ENCODE measurements at regions not wholly inside any gene's neighbourhood (a gene's known extent, or its start where the extent isn't known, plus 50 kb on each side); places are given as distances from the start of the nearest gene placed in this dataset.

GRCh38 chr1:229781453-229781852 lies 155.4 kb downstream of the URB2 start:
- no peaks in the 10 kb centered on the region for H3K9me3 ChIP-seq (ENCODE audit: low read length)
- no peaks in the 10 kb centered on the region for H4K20me1 ChIP-seq (ENCODE audit: insufficient read depth)
- no peak for TF ChIP-seq EP300 (conservative IDR thresholded peaks at IDR 0.05; ENCODE audit: poor library complexity, severe bottlenecking)
- TF ChIP-seq TAF1 (IDR thresholded peaks at IDR 0.05; ENCODE audit: low read depth): no peak
- no peak for TF ChIP-seq RAD21 (conservative IDR thresholded peaks at IDR 0.05)
- no peak for TF ChIP-seq CTCF (IDR thresholded peaks at IDR 0.05; ENCODE audit: poor library complexity, severe bottlenecking)
- TF ChIP-seq, protein P1, sequence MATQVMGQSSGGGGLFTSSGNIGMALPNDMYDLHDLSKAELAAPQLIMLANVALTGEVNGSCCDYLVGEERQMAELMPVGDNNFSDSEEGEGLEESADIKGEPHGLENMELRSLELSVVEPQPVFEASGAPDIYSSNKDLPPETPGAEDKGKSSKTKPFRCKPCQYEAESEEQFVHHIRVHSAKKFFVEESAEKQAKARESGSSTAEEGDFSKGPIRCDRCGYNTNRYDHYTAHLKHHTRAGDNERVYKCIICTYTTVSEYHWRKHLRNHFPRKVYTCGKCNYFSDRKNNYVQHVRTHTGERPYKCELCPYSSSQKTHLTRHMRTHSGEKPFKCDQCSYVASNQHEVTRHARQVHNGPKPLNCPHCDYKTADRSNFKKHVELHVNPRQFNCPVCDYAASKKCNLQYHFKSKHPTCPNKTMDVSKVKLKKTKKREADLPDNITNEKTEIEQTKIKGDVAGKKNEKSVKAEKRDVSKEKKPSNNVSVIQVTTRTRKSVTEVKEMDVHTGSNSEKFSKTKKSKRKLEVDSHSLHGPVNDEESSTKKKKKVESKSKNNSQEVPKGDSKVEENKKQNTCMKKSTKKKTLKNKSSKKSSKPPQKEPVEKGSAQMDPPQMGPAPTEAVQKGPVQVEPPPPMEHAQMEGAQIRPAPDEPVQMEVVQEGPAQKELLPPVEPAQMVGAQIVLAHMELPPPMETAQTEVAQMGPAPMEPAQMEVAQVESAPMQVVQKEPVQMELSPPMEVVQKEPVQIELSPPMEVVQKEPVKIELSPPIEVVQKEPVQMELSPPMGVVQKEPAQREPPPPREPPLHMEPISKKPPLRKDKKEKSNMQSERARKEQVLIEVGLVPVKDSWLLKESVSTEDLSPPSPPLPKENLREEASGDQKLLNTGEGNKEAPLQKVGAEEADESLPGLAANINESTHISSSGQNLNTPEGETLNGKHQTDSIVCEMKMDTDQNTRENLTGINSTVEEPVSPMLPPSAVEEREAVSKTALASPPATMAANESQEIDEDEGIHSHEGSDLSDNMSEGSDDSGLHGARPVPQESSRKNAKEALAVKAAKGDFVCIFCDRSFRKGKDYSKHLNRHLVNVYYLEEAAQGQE (IDR thresholded peaks at IDR 0.05; ENCODE audit: borderline replicate concordance): no peak
- TF ChIP-seq MXI1 (conservative IDR thresholded peaks at IDR 0.05; ENCODE audit: poor library complexity, severe bottlenecking): no peak
- TF ChIP-seq POLR2AphosphoS5 (IDR thresholded peaks at IDR 0.05): no peak
- no peak for TF ChIP-seq EZH2 (IDR thresholded peaks at IDR 0.05; ENCODE audit: borderline replicate concordance, insufficient read depth, low read length, poor library complexity, severe bottlenecking)
- no peak for TF ChIP-seq SMC3 (conservative IDR thresholded peaks at IDR 0.05; ENCODE audit: poor library complexity)
- H3K27me3 ChIP-seq (ENCODE audit: insufficient read depth, low read depth, low read length): no peaks in the 10 kb centered on the region
- H2AFZ ChIP-seq (ENCODE audit: low read depth, low read length): no peak overlapping the region
- H3K4me2 ChIP-seq (ENCODE audit: low read length): no peak overlapping the region
- no peaks in the 10 kb centered on the region for H3F3A ChIP-seq (ENCODE audit: insufficient read depth, low read length, poor library complexity, severe bottlenecking)
- H3K4me3 ChIP-seq (ENCODE audit: low read length): no peak overlapping the region
- no peak overlapping the region for H3K9ac ChIP-seq (ENCODE audit: low read length)
- no peaks in the 10 kb centered on the region for H3K9me2 ChIP-seq (ENCODE audit: insufficient read depth, low read length)
- no peaks in the 10 kb centered on the region for H3K36me3 ChIP-seq (ENCODE audit: insufficient read depth, low read length)
- no peaks in the 10 kb centered on the region for H3K79me2 ChIP-seq (replicated peaks; ENCODE audit: insufficient read depth, low read length)
- no peak overlapping the region for H3K27ac ChIP-seq (ENCODE audit: low read length)

- Histone ChIP-seq H2AFZ (ENCODE audit: low read depth, low read length) (no peak overlapping the region), H4K20me1 (ENCODE audit: insufficient read depth) (no peaks in the 10 kb centered on the region), H3K9ac (ENCODE audit: low read length) (no peak overlapping the region), H3K4me3 (ENCODE audit: low read length) (no peak overlapping the region), H3K36me3 (ENCODE audit: insufficient read depth, low read length) (no peaks in the 10 kb centered on the region), H3K27me3 (ENCODE audit: insufficient read depth, low read depth, low read length) (no peaks in the 10 kb centered on the region), H3K27ac (ENCODE audit: low read length) (no peak overlapping the region), H3K9me2 (ENCODE audit: insufficient read depth, low read length) (no peaks in the 10 kb centered on the region), H3F3A (ENCODE audit: insufficient read depth, low read length, poor library complexity, severe bottlenecking) (no peaks in the 10 kb centered on the region), H3K9me3 (ENCODE audit: low read length) (no peaks in the 10 kb centered on the region), H3K79me2 (replicated peaks; ENCODE audit: insufficient read depth, low read length) (no peaks in the 10 kb centered on the region), H3K4me2 (ENCODE audit: low read length) (no peak overlapping the region)
- TF ChIP-seq SMC3 (conservative IDR thresholded peaks at IDR 0.05; ENCODE audit: poor library complexity) (no peak), CTCF (IDR thresholded peaks at IDR 0.05; ENCODE audit: poor library complexity, severe bottlenecking) (no peak), MXI1 (conservative IDR thresholded peaks at IDR 0.05; ENCODE audit: poor library complexity, severe bottlenecking) (no peak), POLR2AphosphoS5 (IDR thresholded peaks at IDR 0.05) (no peak), RAD21 (conservative IDR thresholded peaks at IDR 0.05) (no peak), EZH2 (IDR thresholded peaks at IDR 0.05; ENCODE audit: borderline replicate concordance, insufficient read depth, low read length, poor library complexity, severe bottlenecking) (no peak), EP300 (conservative IDR thresholded peaks at IDR 0.05; ENCODE audit: poor library complexity, severe bottlenecking) (no peak), TAF1 (IDR thresholded peaks at IDR 0.05; ENCODE audit: low read depth) (no peak)
- TF ChIP-seq, protein P1 (IDR thresholded peaks at IDR 0.05; ENCODE audit: borderline replicate concordance): no peak
Measured at GRCh38 chr1:229782469-229782868, 156.4 kb downstream of the URB2 start.
